Adrenal gland (tissue), 5 donors: ENCODE measurements at regions not wholly inside any gene's neighbourhood (a gene's known extent, or its start where the extent isn't known, plus 50 kb on each side); places are given as distances from the start of the nearest gene placed in this dataset.
"Not testable (repeated sequence)": the region's sequence is repeated elsewhere in the genome, so short reads cannot be mapped to it uniquely, and the experiment has no call there.

ENCODE experiments used
- CTCF ChIP-seq, 6 experiments: fragments of 450-650 bp in 4 of 6; fragments of 200-600 bp in 2 of 6; sonication (generic) in 1 of 6; IDR thresholded peaks; 1 replicate in 5 of 6; 2 replicates in 1 of 6; pipeline versions ENCODE4 v1.5.1 to v1.8.0; 2016 to 2021; ENCODE audit warnings: antibody characterized with exemption in 6 of 6, mild to moderate bottlenecking in 2 of 6, moderate library complexity in 1 of 6
- POLR2A ChIP-seq, 2 donors: fragments of 450-650 bp; IDR thresholded peaks; one replicate each; pipeline ENCODE4 v1.6.1; 2017; ENCODE audit warnings: antibody characterized with exemption in 2 of 2, mild to moderate bottlenecking in 2 of 2, moderate library complexity in 1 of 2
- donor health status: DM: no; HTN: no; CAD: no.

DNA sequence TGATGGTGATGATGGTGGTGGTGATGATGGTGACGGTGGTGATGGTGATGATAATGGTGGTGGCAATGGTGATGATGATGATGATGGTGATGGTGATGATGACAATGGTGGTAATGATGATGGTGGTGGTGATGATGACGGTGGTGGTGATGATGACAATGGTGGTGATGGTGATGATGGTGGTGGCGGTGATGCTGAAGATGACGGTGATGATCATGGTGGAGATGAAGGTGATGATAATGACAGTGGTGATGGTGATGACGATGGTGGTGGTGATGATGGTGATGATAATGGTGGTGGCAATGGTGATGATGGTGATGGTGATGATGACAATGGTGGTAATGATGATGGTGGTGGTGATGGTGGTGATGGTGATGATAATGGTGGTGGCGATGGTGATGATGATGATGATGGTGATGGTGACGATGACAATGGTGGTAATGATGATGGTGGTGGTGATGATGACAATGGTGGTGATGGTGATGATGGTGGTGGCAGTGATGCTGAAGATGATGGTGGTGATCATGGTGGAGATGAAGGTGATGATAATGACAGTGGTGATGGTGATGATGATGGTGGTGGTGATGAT, 283.0 kb downstream of the FOXL1 start:
- not testable (repeated sequence) for TF ChIP-seq CTCF, POLR2A (IDR thresholded peaks at IDR 0.05)
